PFSK-1 (cell line): ENCODE measurements at regions not wholly inside any gene's neighbourhood (a gene's known extent, or its start where the extent isn't known, plus 50 kb on each side); places are given as distances from the start of the nearest gene placed in this dataset.

Experiments
- FOXP2 ChIP-seq: optimal IDR thresholded peaks from 2 replicates; pipeline ENCODE3; 2011; ENCODE audit warnings: borderline replicate concordance, control low read depth, inconsistent platforms; ENCODE audit not compliant: insufficient read depth; ENCODE audit errors: extremely low read length, extremely low read depth
- POLR2AphosphoS5 ChIP-seq: IDR thresholded peaks from 2 replicates; pipeline ENCODE4 v1.6.1; 2012; ENCODE audit warnings: low read depth, mild to moderate bottlenecking, control low read depth, low read length, moderate library complexity
- SIN3A ChIP-seq: IDR thresholded peaks from 2 replicates; pipeline ENCODE4 v1.6.1; 2012; ENCODE audit warnings: mild to moderate bottlenecking, low read length, moderate library complexity, borderline replicate concordance; ENCODE audit not compliant: insufficient read depth
- TAF1 ChIP-seq: IDR thresholded peaks from 2 replicates; pipeline ENCODE4 v1.6.1; 2012; ENCODE audit warnings: low read length, control low read depth, borderline replicate concordance; ENCODE audit not compliant: insufficient read depth
- TF ChIP-seq, protein P1 (sequence below), 2 experiments: IDR thresholded peaks; 2 replicates each; pipeline versions ENCODE4 v1.6.1 to v1.8.0; 2011 to 2012; ENCODE audit warnings: low read depth in 2 of 2, low read length in 2 of 2, control low read depth in 1 of 2, inconsistent platforms in 1 of 2, mild to moderate bottlenecking in 1 of 2, moderate library complexity in 1 of 2; ENCODE audit not compliant: insufficient read depth in 1 of 2

GRCh38 chr4:144463896-144464295 lies 182.1 kb upstream of the HHIP start:
- TF ChIP-seq POLR2AphosphoS5, result no peak
- TF ChIP-seq FOXP2, result no peak
- TF ChIP-seq, protein P1, sequence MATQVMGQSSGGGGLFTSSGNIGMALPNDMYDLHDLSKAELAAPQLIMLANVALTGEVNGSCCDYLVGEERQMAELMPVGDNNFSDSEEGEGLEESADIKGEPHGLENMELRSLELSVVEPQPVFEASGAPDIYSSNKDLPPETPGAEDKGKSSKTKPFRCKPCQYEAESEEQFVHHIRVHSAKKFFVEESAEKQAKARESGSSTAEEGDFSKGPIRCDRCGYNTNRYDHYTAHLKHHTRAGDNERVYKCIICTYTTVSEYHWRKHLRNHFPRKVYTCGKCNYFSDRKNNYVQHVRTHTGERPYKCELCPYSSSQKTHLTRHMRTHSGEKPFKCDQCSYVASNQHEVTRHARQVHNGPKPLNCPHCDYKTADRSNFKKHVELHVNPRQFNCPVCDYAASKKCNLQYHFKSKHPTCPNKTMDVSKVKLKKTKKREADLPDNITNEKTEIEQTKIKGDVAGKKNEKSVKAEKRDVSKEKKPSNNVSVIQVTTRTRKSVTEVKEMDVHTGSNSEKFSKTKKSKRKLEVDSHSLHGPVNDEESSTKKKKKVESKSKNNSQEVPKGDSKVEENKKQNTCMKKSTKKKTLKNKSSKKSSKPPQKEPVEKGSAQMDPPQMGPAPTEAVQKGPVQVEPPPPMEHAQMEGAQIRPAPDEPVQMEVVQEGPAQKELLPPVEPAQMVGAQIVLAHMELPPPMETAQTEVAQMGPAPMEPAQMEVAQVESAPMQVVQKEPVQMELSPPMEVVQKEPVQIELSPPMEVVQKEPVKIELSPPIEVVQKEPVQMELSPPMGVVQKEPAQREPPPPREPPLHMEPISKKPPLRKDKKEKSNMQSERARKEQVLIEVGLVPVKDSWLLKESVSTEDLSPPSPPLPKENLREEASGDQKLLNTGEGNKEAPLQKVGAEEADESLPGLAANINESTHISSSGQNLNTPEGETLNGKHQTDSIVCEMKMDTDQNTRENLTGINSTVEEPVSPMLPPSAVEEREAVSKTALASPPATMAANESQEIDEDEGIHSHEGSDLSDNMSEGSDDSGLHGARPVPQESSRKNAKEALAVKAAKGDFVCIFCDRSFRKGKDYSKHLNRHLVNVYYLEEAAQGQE (IDR thresholded peaks at IDR 0.05; ENCODE audit: insufficient read depth in 1 of 2, low read depth in 2 of 2, low read length in 2 of 2), result no peak
- no peak for TF ChIP-seq TAF1
- no peak for TF ChIP-seq SIN3A

DNA sequence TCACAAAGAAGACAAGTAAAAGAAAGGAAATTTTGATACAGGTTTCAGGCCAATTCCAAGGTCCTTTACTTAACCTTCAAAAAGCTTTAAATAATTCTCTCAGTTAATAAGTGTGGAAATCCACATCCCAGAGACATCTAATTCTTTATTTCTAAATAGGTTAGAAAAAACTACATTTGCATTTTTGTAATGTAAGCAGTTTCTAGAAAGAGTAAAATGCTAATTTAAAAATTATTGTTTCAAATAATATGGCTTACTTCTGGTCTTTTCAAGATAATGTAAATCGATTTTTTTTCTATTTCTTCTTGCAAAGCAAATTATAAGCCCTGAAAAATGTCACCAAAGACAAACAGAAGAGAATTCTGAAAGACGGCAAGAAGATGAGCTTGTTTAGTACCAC lies 180.4 kb upstream of the HHIP start:
- no peak for TF ChIP-seq POLR2AphosphoS5
- no peak for TF ChIP-seq TAF1
- TF ChIP-seq SIN3A, result no peak
- TF ChIP-seq FOXP2, result no peak
- TF ChIP-seq, protein P1 (IDR thresholded peaks at IDR 0.05; ENCODE audit: insufficient read depth in 1 of 2, low read depth in 2 of 2, low read length in 2 of 2), result no peak

DNA sequence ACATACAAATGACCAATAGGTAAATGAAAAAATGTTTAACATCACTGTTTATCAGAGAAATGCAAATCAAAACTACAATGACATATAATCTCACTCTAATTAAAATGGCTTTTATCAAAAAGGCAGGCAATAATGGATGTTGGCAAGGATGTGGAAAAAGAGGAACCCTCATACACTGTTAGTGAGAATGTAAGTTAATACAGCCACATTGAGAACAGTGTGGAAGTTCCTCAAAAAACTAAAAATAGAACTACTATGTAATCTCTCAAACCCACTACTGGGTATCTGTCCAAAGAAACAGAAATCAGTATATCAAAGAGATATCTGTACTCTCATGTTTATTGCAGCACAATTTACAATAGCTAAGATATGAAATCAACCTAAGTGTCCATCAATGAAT lies 165.9 kb upstream of the HHIP start:
- TF ChIP-seq, protein P1 (IDR thresholded peaks at IDR 0.05; ENCODE audit: insufficient read depth in 1 of 2, low read depth in 2 of 2, low read length in 2 of 2), result no peak

DNA sequence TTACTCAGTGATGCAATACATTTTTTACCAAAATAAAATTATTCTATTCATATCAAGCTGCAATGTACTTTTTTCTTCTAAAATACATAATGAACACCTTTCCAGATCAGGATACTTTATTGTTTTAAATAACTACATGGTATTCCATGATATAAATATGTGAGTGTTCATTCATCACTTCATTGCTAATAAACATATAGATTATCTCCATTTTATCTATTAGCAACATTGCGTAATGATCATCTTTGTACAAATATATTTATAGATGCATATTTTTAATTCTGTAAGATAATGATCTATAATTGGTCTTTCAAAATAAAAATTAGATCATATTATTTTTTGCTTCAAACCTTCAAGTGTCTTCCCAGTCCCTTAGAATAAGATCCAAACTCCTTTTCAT lies 156.1 kb upstream of the HHIP start:
- TF ChIP-seq FOXP2 (no peak), TAF1 (no peak), SIN3A (no peak), POLR2AphosphoS5 (no peak)
- TF ChIP-seq, protein P1 (IDR thresholded peaks at IDR 0.05; ENCODE audit: insufficient read depth in 1 of 2, low read depth in 2 of 2, low read length in 2 of 2), result no peak

- no peak for TF ChIP-seq SIN3A
- TF ChIP-seq, protein P1 (IDR thresholded peaks at IDR 0.05; ENCODE audit: insufficient read depth in 1 of 2, low read depth in 2 of 2, low read length in 2 of 2), result no peak
- TF ChIP-seq FOXP2, result no peak
- no peak for TF ChIP-seq POLR2AphosphoS5
- no peak for TF ChIP-seq TAF1
These were observed 151.7 kb upstream of the HHIP start for GRCh38 chr4:144494280-144494679.
